Right ventricle myocardium superior (tissue), 1 donor: ENCODE measurements at regions not wholly inside any gene's neighbourhood (a gene's known extent, or its start where the extent isn't known, plus 50 kb on each side); places are given as distances from the start of the nearest gene placed in this dataset.
"Not testable (repeated sequence)": the region's sequence is repeated elsewhere in the genome, so short reads cannot be mapped to it uniquely, and the experiment has no call there.

Source experiments
- ATAC-seq: fragments of 200-7000 bp; cut with Tn5 transposase; one replicate; pipeline ENCODE4 v1.9.1; 2020; ENCODE audit warnings: mild to moderate bottlenecking; ENCODE audit not compliant: poor library complexity
- DNase-seq: peaks from one replicate; pipeline ENCODE4 v3.0.0-alpha.2; 2020
- intact Hi-C: fragments of 100-400 bp; cut with DNase I; formaldehyde crosslinking; loops from one replicate; pipeline ENCODE4 v1.11.2; 2022
- donor health status: DM: no; HTN: yes; CAD: no; lungs with severe emphysema.

GRCh38 chr9:87178302-87178701 lies 231.0 kb upstream of the GAS1 start:
- ATAC-seq (peak; percentile 52), DNase-seq (no peak)
- intact Hi-C loops, result no loop called here

- intact Hi-C loops, result no loop called here
- no peak for ATAC-seq
These were observed 232.4 kb upstream of the GAS1 start for GRCh38 chr9:87179553-87180340.

GRCh38 chr9:87180361-87180760 lies 233.1 kb upstream of the GAS1 start:
- intact Hi-C loops, result no loop called here
- DNase-seq, result no peak
- no peak for ATAC-seq

More at GRCh38 chr9:87179553-87180340, 232.4 kb upstream of the GAS1 start:
- no peak for DNase-seq

GRCh38 chr9:87180841-87181240 lies 233.5 kb upstream of the GAS1 start:
- DNase-seq (no peak), ATAC-seq (no peak)
- intact Hi-C loops, result no loop called here

GRCh38 chr9:87181670-87182069 lies 234.4 kb upstream of the GAS1 start:
- DNase-seq, result no peak
- no peak for ATAC-seq
- intact Hi-C loops, result no loop called here

- ATAC-seq, result no peak
- DNase-seq, result no peak
- intact Hi-C loops, result no loop called here
These were observed 237.8 kb upstream of the GAS1 start for GRCh38 chr9:87184956-87185642.

- ATAC-seq, result no peak
- intact Hi-C loops, result no loop called here
- DNase-seq, result no peak
These were observed 240.3 kb upstream of the GAS1 start for GRCh38 chr9:87187656-87188055.

- no peak for ATAC-seq
- DNase-seq, result no peak
- intact Hi-C loops, result no loop called here
These were observed 241.7 kb upstream of the GAS1 start for GRCh38 chr9:87189006-87189405.

- DNase-seq, result no peak
- intact Hi-C loops, result no loop called here
- ATAC-seq, result no peak
These were observed 245.8 kb upstream of the GAS1 start for GRCh38 chr9:87193151-87193550.

GRCh38 chr9:87193925-87194868 lies 246.9 kb upstream of the GAS1 start:
- intact Hi-C loops, result no loop called here

GRCh38 chr9:87195306-87195705 lies 248.0 kb upstream of the GAS1 start:
- DNase-seq (no peak), ATAC-seq (no peak)
- intact Hi-C loops, result no loop called here

More at GRCh38 chr9:87193925-87194868, 246.9 kb upstream of the GAS1 start:
- DNase-seq (no peak), ATAC-seq (no peak)

GRCh38 chr9:87197349-87198130 lies 250.2 kb upstream of the GAS1 start:
- ATAC-seq (no peak), DNase-seq (no peak)

GRCh38 chr9:87198716-87199115 lies 251.4 kb upstream of the GAS1 start:
- DNase-seq (no peak), ATAC-seq (no peak)
- intact Hi-C loops, result no loop called here

More at GRCh38 chr9:87197349-87198130, 250.2 kb upstream of the GAS1 start:
- intact Hi-C loops, result no loop called here

GRCh38 chr9:87199278-87199677 lies 252.0 kb upstream of the GAS1 start:
- DNase-seq (no peak), ATAC-seq (no peak)
- intact Hi-C loops, result no loop called here

GRCh38 chr9:87199782-87200181 lies 252.5 kb upstream of the GAS1 start:
- DNase-seq, result no peak
- ATAC-seq, result no peak
- intact Hi-C loops, result no loop called here

GRCh38 chr9:87201351-87201751 lies 254.0 kb upstream of the GAS1 start:
- no peak for DNase-seq
- intact Hi-C loops, result no loop called here
- no peak for ATAC-seq

- ATAC-seq, result no peak
- intact Hi-C loops, result no loop called here
- DNase-seq, result no peak
These were observed 258.9 kb upstream of the GAS1 start for GRCh38 chr9:87206064-87206661.

- ATAC-seq, DNase-seq, intact Hi-C loops: not testable (repeated sequence)
These were observed 263.4 kb upstream of the GAS1 start for GRCh38 chr9:87210658-87211057.
